Fibroblast of the aortic adventitia (primary cell): ENCODE measurements at regions not wholly inside any gene's neighbourhood (a gene's known extent, or its start where the extent isn't known, plus 50 kb on each side); places are given as distances from the start of the nearest gene placed in this dataset.

Experiments
- DNase-seq: peaks from one replicate; pipeline ENCODE4 v3.0.0-alpha.2; 2010; ENCODE audit warnings: low read depth
- H3K4me3 ChIP-seq: 2 replicates; pipeline ENCODE4 v1.5.1; 2011; ENCODE audit warnings: low read depth, mild to moderate bottlenecking, control low read depth, low read length, moderate library complexity
- TF ChIP-seq, protein P1 (sequence below): IDR thresholded peaks from 2 replicates; pipeline ENCODE4 v1.5.1; 2011; ENCODE audit warnings: mild to moderate bottlenecking, low read length, control low read depth, inconsistent platforms; ENCODE audit not compliant: insufficient read depth

DNA sequence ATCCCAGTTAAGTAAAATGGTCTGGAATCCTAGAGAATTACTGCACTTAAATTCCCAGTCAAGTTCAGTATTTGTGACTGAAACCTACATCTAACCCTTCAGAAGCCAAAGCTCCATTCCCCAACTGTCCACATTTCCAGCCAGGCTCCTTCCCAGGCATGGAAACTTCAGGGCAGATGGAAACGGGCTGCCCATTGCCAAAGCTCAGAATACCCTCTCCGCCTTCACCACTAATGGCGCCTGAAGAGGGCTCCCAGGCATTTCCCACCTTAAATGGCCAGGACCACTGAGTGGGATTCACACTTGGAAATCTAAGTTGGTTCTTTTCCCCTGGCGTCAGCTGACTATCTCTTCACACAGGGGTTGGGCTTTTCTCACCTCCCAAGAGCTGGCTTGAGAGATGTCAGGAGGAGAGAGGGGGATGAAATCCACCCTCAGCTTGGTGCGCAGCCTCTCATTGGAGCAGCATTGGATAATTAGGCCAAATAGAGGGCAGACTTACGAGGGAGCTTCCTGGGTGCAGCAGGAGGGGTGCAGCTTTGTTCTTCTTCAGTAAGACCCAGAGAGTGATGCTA lies 82.9 kb downstream of the ANKRD60 start:
- TF ChIP-seq, protein P1, sequence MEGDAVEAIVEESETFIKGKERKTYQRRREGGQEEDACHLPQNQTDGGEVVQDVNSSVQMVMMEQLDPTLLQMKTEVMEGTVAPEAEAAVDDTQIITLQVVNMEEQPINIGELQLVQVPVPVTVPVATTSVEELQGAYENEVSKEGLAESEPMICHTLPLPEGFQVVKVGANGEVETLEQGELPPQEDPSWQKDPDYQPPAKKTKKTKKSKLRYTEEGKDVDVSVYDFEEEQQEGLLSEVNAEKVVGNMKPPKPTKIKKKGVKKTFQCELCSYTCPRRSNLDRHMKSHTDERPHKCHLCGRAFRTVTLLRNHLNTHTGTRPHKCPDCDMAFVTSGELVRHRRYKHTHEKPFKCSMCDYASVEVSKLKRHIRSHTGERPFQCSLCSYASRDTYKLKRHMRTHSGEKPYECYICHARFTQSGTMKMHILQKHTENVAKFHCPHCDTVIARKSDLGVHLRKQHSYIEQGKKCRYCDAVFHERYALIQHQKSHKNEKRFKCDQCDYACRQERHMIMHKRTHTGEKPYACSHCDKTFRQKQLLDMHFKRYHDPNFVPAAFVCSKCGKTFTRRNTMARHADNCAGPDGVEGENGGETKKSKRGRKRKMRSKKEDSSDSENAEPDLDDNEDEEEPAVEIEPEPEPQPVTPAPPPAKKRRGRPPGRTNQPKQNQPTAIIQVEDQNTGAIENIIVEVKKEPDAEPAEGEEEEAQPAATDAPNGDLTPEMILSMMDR: no peak
- H3K4me3 ChIP-seq: no peak overlapping the region
- DNase-seq: no peak

DNA sequence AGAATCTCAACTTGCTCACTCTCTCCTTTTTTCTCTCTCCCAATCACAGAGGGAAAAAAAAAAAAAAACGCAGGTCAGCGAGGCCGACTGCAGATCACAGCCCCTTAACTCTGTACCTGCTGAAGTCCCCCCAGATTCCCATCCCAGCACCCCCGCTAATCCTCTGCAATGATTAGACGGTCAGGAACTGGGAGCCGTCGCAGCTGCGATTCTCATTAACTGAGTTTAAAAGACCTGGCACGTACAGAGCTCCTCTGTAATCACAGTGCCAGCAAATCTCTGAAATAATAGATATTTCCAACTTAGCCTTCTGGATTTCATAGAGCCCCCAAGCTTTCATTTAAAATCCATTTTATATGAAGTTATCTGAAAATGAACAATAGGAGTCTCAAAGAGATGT lies 84.4 kb downstream of the ANKRD60 start:
- TF ChIP-seq, protein P1: no peak
- DNase-seq: no peak
- H3K4me3 ChIP-seq: no peak overlapping the region

GRCh38 chr20:58143531-58143930 lies 84.9 kb downstream of the ANKRD60 start:
- TF ChIP-seq, protein P1: no peak
- no peak overlapping the region for H3K4me3 ChIP-seq
- DNase-seq: no peak

DNA sequence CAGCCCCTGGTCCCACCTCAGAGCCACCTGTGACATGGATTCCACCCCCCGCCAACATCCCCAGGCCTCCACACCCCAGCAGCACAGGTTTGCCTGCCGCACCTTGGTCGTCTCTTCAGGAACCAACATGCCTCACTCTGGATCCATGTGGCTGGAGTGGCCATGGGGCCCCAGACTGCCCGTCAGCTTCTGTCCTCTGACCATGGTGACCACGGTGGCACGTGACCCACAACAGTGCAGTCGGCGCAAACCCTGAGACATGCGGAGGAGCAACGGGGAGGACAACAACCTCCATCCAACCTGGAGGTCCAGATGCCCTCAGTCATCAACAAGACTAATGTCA lies 85.6 kb downstream of the ANKRD60 start:
- TF ChIP-seq, protein P1: no peak
- no peak overlapping the region for H3K4me3 ChIP-seq
- no peak for DNase-seq

DNA sequence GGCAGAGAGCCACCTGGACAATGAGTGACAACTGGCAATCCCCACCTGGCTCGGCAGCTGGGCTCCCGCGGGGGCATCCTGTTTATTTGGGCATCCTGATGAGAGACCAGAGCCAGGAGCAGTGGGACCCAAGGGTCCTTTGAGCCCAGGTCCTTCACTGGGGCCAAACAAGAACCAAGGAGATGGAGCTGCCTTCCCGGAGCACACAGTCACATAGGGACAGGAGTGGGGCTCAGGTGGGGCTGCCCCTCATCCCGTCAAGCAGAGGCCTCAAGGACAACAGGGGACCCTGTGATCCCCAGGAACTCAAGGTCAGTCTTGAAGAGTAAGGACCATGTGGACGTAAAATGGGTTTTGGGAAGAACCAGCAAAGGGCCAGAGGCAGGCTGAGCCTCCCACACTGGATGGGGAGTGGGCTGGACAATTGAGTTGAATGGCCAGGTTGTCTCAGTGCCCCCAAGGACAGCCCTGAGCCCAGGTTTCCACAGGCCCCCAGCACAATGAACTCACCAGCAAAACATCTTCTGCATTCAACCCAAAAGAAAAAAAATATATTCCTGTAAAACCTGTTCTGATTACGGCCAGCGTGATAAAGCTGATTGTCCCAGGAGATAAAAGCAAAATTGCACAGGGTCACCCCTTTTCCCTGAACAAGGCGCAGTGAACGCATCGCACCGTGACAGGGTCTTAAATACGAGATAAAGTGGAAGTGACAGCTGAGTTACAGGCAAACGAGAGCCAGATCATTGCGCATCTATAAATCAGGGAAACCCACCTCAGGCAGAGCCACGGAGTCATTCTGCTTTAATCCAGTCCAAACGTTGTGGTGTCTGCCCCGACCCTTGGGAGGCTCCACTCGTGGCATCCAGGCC lies 86.2 kb downstream of the ANKRD60 start:
- TF ChIP-seq, protein P1: no peak

DNA sequence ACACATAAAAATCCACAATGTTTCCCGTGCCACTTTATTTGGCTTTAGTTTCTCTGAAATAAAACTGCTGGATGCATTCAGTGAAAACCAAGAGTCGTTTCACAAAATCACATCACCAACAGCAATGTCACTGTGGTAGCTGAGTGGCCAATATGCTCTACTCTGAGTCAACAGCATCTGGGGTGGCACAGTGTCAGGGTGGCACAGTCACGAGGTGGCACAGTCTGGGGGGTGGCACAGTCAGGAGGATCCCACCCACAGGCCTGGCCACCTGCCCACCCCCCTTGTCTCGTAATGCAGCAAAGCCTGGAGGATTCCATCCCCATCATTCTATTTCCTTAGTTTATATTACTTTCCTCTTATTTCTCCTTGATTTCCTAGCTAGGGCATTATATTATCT lies 87.0 kb downstream of the ANKRD60 start:
- no peak for DNase-seq
- H3K4me3 ChIP-seq: no peak overlapping the region
- TF ChIP-seq, protein P1: no peak

More for the DNA sequence above, 86.2 kb downstream of the ANKRD60 start:
- no peak for DNase-seq
- no peak overlapping the region for H3K4me3 ChIP-seq
